ENCODE measurements at regions not wholly inside any gene's neighbourhood (a gene's known extent, or its start where the extent isn't known, plus 50 kb on each side); places are given as distances from the start of the nearest gene placed in this dataset.

DNA sequence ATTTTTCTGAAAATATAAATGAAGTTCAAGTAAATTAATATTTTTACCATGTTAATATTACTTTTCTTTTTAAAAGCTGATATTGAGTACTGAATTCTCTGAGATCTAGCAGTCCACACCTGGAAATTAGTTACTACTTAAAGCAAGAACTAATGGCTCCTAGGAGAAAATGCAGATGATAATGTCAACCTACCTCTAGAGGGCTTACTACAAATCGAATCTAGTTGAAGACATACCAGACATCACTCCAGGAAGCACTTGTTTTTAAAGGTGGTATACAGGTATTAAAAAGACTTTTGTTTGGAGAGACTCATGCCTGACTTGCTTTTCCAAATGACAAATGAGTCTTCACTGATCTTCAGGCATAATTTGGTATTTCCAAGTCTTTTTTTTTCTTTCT is 516.4 kb upstream of the BOD1L1 start:
- no peaks in the 10 kb centered on the region for H3K36me3 ChIP-seq
- peaks cover 0 to 5% (median 0%) of the 10 kb centered on the region in 4 donors for H3K9me3 ChIP-seq
- H3K27ac ChIP-seq (replicated peaks in 1 of 4): no peak overlapping the region
- no peak for DNase-seq (ENCODE audit: extremely low spot score)
- intact Hi-C loops (cut with DNase I): no loop called here
- no peak overlapping the region for H3K4me3 ChIP-seq
- no peaks in the 10 kb centered on the region for H3K27me3 ChIP-seq
- no peak for TF ChIP-seq POLR2AphosphoS5 (IDR thresholded peaks at IDR 0.05)
- no peak for TF ChIP-seq EP300 (IDR thresholded peaks at IDR 0.05)
- TF ChIP-seq, protein P1, sequence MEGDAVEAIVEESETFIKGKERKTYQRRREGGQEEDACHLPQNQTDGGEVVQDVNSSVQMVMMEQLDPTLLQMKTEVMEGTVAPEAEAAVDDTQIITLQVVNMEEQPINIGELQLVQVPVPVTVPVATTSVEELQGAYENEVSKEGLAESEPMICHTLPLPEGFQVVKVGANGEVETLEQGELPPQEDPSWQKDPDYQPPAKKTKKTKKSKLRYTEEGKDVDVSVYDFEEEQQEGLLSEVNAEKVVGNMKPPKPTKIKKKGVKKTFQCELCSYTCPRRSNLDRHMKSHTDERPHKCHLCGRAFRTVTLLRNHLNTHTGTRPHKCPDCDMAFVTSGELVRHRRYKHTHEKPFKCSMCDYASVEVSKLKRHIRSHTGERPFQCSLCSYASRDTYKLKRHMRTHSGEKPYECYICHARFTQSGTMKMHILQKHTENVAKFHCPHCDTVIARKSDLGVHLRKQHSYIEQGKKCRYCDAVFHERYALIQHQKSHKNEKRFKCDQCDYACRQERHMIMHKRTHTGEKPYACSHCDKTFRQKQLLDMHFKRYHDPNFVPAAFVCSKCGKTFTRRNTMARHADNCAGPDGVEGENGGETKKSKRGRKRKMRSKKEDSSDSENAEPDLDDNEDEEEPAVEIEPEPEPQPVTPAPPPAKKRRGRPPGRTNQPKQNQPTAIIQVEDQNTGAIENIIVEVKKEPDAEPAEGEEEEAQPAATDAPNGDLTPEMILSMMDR (IDR thresholded peaks at IDR 0.05): no peak
- no peak for TF ChIP-seq POLR2A (IDR thresholded peaks at IDR 0.05; ENCODE audit: low read depth)
- 58% methylated on average over 1 of the region's 1 CpG for WGBS
- no peaks in the 10 kb centered on the region for H3K4me1 ChIP-seq

DNA sequence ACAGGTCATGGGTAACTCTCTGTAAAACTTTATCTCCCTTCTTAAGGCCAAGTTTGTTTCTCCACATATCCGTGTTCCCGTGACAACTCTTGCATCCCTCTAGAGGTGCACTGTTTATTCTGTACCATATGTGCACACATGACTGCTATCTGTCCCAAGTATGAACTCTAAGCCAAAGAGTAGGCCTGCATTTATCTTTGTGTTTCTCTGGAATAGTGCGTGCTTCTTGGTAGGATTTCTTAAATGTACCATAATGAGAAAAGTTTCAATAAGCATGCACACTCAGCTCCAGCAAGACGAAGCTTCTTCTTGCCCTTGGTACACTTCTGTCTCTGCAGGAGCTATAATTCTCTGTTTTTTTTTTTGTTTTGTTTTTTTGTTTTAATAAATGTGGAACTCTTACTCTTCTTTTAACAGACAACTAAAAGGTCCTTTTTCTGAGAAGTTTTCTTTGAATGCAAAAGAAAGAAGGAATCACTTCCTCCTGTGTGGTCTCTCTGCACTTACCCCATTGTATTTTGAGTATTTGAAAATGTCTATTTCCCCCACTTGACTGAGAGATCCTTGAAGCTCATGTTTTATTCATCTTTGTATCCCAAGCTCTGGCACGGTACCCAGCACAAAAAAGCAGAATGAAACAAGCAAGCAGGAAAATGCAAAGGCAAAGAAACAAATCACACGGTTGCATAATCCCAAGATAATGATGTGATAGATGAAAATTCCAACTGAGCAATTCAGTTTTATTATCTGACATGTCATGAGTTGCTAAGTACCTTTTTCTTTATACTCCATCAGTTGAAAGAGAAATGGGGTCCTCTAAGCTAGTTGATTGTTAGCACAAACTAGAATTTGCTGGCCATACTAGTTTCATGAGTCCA is 521.9 kb upstream of the BOD1L1 start:
- H3K27me3 ChIP-seq: no peaks in the 10 kb centered on the region
- H3K4me1 ChIP-seq: no peaks in the 10 kb centered on the region
- no peak for TF ChIP-seq POLR2A (IDR thresholded peaks at IDR 0.05; ENCODE audit: low read depth)
- TF ChIP-seq, protein P1 (IDR thresholded peaks at IDR 0.05): no peak
- no peak for DNase-seq (ENCODE audit: extremely low spot score)
- no peaks in the 10 kb centered on the region for H3K36me3 ChIP-seq
- intact Hi-C loops (cut with DNase I): no loop called here
- H3K4me3 ChIP-seq: no peak overlapping the region
- H3K27ac ChIP-seq (replicated peaks in 1 of 4): no peak overlapping the region
- H3K9me3 ChIP-seq: no peaks in the 10 kb centered on the region
- 65% methylated on average over 5 of the region's 6 CpGs for whole genome bisulfite sequencing

DNA sequence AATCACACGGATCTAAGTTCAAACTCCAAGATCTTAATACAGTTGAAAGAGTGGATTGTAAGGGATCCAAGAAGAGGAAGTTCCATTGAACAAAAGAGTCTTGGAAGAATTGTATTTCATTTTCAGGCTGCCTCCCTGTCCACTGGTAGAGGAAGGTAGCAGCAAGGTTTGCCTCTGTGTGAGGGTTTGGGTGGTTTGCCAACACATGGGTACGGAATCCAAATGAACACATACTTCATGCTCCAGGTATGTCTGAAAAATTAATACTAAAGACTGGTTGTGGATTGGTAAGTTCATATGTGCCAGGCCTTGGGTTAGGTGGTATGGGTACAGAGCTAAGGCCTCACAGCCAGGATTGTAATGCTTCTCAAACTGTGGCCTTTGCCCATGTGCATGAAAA is 523.6 kb upstream of the BOD1L1 start:
- no peaks in the 10 kb centered on the region for H3K4me1 ChIP-seq
- no peak for TF ChIP-seq POLR2A (IDR thresholded peaks at IDR 0.05; ENCODE audit: low read depth)
- TF ChIP-seq, protein P1 (IDR thresholded peaks at IDR 0.05): no peak
- TF ChIP-seq EP300 (IDR thresholded peaks at IDR 0.05): no peak
- no peak for TF ChIP-seq POLR2AphosphoS5 (IDR thresholded peaks at IDR 0.05)
- DNase-seq (ENCODE audit: extremely low spot score): no peak
- no peak overlapping the region for H3K4me3 ChIP-seq
- H3K27me3 ChIP-seq: no peaks in the 10 kb centered on the region
- WGBS: 78% methylated on average over 2 of the region's 2 CpGs
- no peaks in the 10 kb centered on the region for H3K36me3 ChIP-seq
- intact Hi-C loops (cut with DNase I): no loop called here
- no peak overlapping the region for H3K27ac ChIP-seq (replicated peaks in 1 of 4)
- H3K9me3 ChIP-seq: no peaks in the 10 kb centered on the region

DNA sequence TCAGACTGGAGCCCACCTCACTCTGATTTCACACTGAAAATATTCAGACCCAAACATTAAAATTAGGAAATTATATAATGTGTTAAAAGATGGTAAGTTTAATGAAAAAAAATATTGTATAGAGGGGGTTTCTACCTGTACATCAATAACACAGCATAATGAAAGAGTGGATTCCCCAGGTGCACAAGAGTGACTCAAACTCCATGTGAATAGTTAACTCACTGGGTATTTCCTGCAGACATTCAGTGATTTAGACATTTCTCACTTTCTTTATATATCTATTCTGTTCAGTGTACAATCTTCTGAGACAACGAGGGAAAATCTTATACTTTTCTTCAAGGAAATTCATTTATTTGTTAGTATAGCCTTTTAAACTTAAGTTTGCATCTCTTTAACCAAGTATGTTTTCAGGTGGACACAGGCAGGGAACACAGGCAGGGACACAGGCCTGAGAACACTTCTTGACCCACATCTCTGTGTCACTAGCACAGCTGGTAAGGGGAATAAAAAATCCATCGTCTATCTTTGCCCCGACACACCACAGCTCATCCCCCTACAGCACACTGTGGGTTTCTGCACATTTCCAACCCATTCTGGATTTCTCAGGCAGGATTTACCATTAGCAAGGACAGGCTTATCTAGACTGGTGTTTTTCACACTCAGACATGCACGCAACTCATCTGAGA is 525.5 kb upstream of the BOD1L1 start:
- no peak for DNase-seq (ENCODE audit: extremely low spot score)
- no peaks in the 10 kb centered on the region for H3K9me3 ChIP-seq
- no peak overlapping the region for H3K4me3 ChIP-seq
- no peak overlapping the region for H3K27ac ChIP-seq (replicated peaks in 1 of 4)
- 74% methylated on average over 4 of the region's 4 CpGs for WGBS
- no peaks in the 10 kb centered on the region for H3K4me1 ChIP-seq
- no peaks in the 10 kb centered on the region for H3K36me3 ChIP-seq
- intact Hi-C loops (cut with DNase I): no loop called here
- TF ChIP-seq POLR2AphosphoS5 (IDR thresholded peaks at IDR 0.05) (no peak), EP300 (IDR thresholded peaks at IDR 0.05) (no peak), POLR2A (IDR thresholded peaks at IDR 0.05; ENCODE audit: low read depth) (no peak)
- TF ChIP-seq, protein P1 (IDR thresholded peaks at IDR 0.05): no peak
- peaks cover 0 to 11% (median 0%) of the 10 kb centered on the region in 4 donors for H3K27me3 ChIP-seq

Measured in esophagus muscularis mucosa (tissue), 4 donors.